Stomach (tissue), 8 donors: ENCODE measurements at regions not wholly inside any gene's neighbourhood (a gene's known extent, or its start where the extent isn't known, plus 50 kb on each side); places are given as distances from the start of the nearest gene placed in this dataset.

Experiments used
- DNase-seq, 2 donors: peaks; one replicate each; pipeline versions ENCODE4 v3.0.0 to v3.0.0-alpha.2; 2013 to 2019
- H3K27ac ChIP-seq, 5 donors: fragments of 200-600 bp in 4 of 5; sonication (generic) in 4 of 5; one replicate each; pipeline ENCODE4 v1.5.1; 2013 to 2019; ENCODE audit warnings: mild to moderate bottlenecking in 1 of 5, moderate library complexity in 1 of 5
- H3K27me3 ChIP-seq, 3 donors: fragments of 200-600 bp; sonication (generic); one replicate each; pipeline ENCODE4 v1.5.1; 2017 to 2019; ENCODE audit warnings: mixed run types in 1 of 3
- H3K36me3 ChIP-seq, 4 donors: fragments of 200-600 bp; sonication (generic); 1 replicate in 3 of 4; 2 replicates in 1 of 4; pipeline ENCODE4 v1.5.1; 2016 to 2019
- H3K4me1 ChIP-seq, 4 donors: fragments of 200-600 bp; sonication (generic); one replicate each; pipeline ENCODE4 v1.5.1; 2016 to 2019
- H3K4me3 ChIP-seq, 4 donors: fragments of 200-600 bp; sonication (generic) in 3 of 4; one replicate each; pipeline ENCODE4 v1.5.1; 2016 to 2019; ENCODE audit warnings: mild to moderate bottlenecking in 1 of 4
- H3K9me3 ChIP-seq, 4 donors: fragments of 200-600 bp; sonication (generic); one replicate each; pipeline ENCODE4 v1.5.1; 2016 to 2019
- EP300 ChIP-seq: sonication (generic); formaldehyde crosslinking; IDR thresholded peaks from one replicate; pipeline ENCODE4 v1.6.1; 2017; ENCODE audit warnings: antibody characterized with exemption
- POLR2A ChIP-seq, 4 donors: fragments of 450-650 bp; IDR thresholded peaks; one replicate each; pipeline ENCODE4 v1.6.1; 2016; ENCODE audit warnings: antibody characterized with exemption in 4 of 4, control low read depth in 2 of 4, mild to moderate bottlenecking in 1 of 4, moderate library complexity in 1 of 4
- POLR2AphosphoS5 ChIP-seq, 3 donors: sonication (generic); formaldehyde crosslinking; IDR thresholded peaks; one replicate each; pipeline ENCODE4 v1.6.1; 2016; ENCODE audit warnings: antibody characterized with exemption in 3 of 3
- WGBS, 5 donors: extraction: QIAGEN DNeasy Blood & Tissue Kit in 3 of 5; methylation state at CpG; one replicate each; pipeline versions ENCODE4 v1.1.5 to v1.1.7; 2013 to 2018; 5-methylcytosine and 5-hydroxymethylcytosine counted together
- intact Hi-C: fragments of 100-400 bp; cut with DNase I; formaldehyde crosslinking; loops from one replicate; pipeline ENCODE4 v1.15.1; 2023; ENCODE audit warnings: low total_unique reads
- TF ChIP-seq, protein P1 (sequence below), 7 experiments: fragments of 450-650 bp in 4 of 7; fragments of 200-600 bp in 3 of 7; sonication (generic) in 3 of 7; IDR thresholded peaks; one replicate each; pipeline ENCODE4 v1.5.1; 2016 to 2019; ENCODE audit warnings: antibody characterized with exemption in 7 of 7, control low read depth in 2 of 7, mild to moderate bottlenecking in 1 of 7
- donor health status: healthy with polysubstance abuse.
- donor health status: Bipolar disorder and iron deficiency.
- donor health status: healthy.

DNA sequence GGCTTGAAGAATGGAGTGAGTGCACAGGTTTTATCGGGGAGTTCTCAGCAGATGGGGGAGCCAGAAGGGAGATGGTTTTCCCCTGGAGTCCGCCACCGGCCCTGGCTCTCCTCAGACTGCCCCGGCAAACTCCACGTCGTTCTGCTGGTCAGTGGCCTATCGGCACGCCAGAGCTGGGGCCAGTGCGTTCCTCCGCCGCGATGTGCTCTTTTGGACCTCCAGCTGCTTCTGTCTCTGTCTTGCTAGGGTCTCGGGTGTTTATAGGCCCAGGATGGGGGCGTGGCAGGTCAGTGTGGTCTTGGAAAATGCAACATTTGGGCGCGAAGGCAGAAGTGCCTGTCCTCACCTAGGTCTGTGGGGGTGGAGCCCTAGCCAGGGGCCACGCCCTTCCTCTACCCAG, 53.0 kb upstream of the ADTRP start:
- Histone ChIP-seq H3K4me1 (peaks cover 0 to 13% (median 9%) of the 10 kb centered on the region in 4 donors), H3K27ac (no peak overlapping the region), H3K4me3 (no peak overlapping the region), H3K36me3 (no peaks in the 10 kb centered on the region), H3K27me3 (no peaks in the 10 kb centered on the region), H3K9me3 (no peaks in the 10 kb centered on the region)
- TF ChIP-seq, protein P1, sequence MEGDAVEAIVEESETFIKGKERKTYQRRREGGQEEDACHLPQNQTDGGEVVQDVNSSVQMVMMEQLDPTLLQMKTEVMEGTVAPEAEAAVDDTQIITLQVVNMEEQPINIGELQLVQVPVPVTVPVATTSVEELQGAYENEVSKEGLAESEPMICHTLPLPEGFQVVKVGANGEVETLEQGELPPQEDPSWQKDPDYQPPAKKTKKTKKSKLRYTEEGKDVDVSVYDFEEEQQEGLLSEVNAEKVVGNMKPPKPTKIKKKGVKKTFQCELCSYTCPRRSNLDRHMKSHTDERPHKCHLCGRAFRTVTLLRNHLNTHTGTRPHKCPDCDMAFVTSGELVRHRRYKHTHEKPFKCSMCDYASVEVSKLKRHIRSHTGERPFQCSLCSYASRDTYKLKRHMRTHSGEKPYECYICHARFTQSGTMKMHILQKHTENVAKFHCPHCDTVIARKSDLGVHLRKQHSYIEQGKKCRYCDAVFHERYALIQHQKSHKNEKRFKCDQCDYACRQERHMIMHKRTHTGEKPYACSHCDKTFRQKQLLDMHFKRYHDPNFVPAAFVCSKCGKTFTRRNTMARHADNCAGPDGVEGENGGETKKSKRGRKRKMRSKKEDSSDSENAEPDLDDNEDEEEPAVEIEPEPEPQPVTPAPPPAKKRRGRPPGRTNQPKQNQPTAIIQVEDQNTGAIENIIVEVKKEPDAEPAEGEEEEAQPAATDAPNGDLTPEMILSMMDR (IDR thresholded peaks at IDR 0.05), result no peak
- TF ChIP-seq EP300, result no peak
- no peak for TF ChIP-seq POLR2AphosphoS5 (IDR thresholded peaks at IDR 0.05)
- no peak for TF ChIP-seq POLR2A (IDR thresholded peaks at IDR 0.05)
- no peak for DNase-seq
- intact Hi-C loops, result no loop called here
- 95 to 97% (median 96%) methylated on average over 17 of the region's 17 CpGs for WGBS, 5 donors

DNA sequence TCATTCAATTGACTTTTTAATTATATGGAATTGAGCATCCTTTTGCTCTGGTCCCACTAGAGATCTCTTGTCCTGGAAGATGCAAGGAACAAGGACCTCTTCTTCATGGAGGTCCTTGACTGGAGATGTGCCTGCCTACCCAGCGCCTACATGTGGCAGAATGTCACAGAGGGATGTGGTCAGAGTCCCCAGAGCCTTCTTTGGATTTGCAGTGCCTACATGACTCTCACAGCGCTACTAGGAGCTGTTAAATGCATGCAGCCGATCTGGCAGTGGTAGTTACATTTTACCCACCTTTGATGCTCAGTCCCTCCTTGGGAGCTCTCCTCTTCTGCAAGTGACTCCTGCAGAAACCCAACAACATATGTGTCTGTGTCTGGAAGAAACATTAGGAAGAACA, 51.9 kb upstream of the ADTRP start:
- DNase-seq, result no peak
- H3K4me1 ChIP-seq, result peaks cover 0 to 13% (median 9%) of the 10 kb centered on the region in 4 donors
- H3K9me3 ChIP-seq, result no peaks in the 10 kb centered on the region
- no peak for TF ChIP-seq POLR2A (IDR thresholded peaks at IDR 0.05)
- TF ChIP-seq POLR2AphosphoS5 (IDR thresholded peaks at IDR 0.05), result no peak
- no peak for TF ChIP-seq EP300
- TF ChIP-seq, protein P1 (IDR thresholded peaks at IDR 0.05), result no peak
- 86 to 95% (median 93%) methylated on average over 3 of the region's 3 CpGs for WGBS, 5 donors
- no peak overlapping the region for H3K4me3 ChIP-seq
- no peak overlapping the region for H3K27ac ChIP-seq
- H3K36me3 ChIP-seq, result no peaks in the 10 kb centered on the region
- intact Hi-C loops, result no loop called here
- H3K27me3 ChIP-seq, result no peaks in the 10 kb centered on the region

DNA sequence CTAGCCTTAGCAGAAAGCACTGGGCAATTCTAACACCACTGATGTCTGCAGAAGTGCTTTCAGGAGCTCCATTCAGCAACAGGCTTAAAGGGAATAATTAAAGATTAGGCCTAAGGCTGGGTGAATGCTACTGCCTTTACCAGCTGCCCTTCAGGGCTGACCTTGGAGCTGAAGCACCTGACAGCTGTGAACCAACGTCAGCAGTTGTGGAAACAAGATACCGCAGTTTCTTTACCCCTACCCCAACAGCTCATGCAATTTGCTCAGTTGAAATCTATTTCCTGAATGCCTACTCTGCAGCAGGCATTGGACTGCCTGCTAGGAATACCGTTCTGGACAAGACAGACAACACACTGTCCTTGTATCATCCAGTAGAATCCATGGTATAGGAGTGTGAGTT, 51.5 kb upstream of the ADTRP start:
- 32 to 72% (median 49%) methylated on average over 3 of the region's 3 CpGs for WGBS, 5 donors
- no peaks in the 10 kb centered on the region for H3K27me3 ChIP-seq
- no peaks in the 10 kb centered on the region for H3K36me3 ChIP-seq
- H3K27ac ChIP-seq, result no peak overlapping the region
- intact Hi-C loops, result no loop called here
- no peak for TF ChIP-seq POLR2AphosphoS5 (IDR thresholded peaks at IDR 0.05)
- TF ChIP-seq, protein P1 (IDR thresholded peaks at IDR 0.05), result no peak
- TF ChIP-seq EP300, result no peak
- no peak for TF ChIP-seq POLR2A (IDR thresholded peaks at IDR 0.05)
- peaks cover 0 to 11% (median 8%) of the 10 kb centered on the region in 4 donors for H3K4me1 ChIP-seq
- DNase-seq, result peak in 1 of 2 donors; percentile 59
- H3K9me3 ChIP-seq, result no peaks in the 10 kb centered on the region
- H3K4me3 ChIP-seq, result no peak overlapping the region

DNA sequence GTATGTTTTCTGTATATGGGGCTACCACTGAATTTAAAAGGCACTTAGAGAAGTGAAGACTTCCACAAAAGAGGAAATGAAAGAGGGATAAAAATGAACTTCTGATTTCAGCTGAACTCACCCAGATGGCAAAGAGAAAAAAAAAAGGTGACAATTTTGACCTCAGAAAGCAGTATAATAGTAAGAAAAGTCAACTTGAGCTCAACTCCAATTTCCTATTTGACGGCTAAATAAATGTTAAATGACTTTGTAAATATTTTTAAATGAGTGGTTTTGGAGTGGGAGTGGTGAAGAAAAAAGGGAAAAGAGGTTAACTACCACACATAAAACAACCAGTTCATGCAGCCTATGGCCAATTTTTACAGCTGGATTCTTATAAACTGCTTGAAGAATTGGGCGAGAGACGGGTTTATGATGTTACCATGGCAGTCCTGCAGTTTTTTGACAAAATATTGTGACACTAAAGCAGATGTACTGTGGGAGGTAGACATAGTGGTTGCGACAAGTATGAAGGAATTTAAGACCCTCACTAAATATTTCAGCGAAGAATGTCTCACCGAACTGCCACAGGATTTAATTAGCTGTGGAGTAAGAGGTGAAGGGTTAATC, 49.8 kb upstream of the ADTRP start:
- no peak for DNase-seq
- no peaks in the 10 kb centered on the region for H3K27me3 ChIP-seq
- H3K4me3 ChIP-seq, result no peak overlapping the region
- peaks cover 0 to 8% (median under 1%) of the 10 kb centered on the region in 4 donors for H3K4me1 ChIP-seq
- intact Hi-C loops, result no loop called here
- no peaks in the 10 kb centered on the region for H3K36me3 ChIP-seq
- TF ChIP-seq, protein P1 (IDR thresholded peaks at IDR 0.05), result no peak
- TF ChIP-seq POLR2A (IDR thresholded peaks at IDR 0.05) (no peak), POLR2AphosphoS5 (IDR thresholded peaks at IDR 0.05) (no peak), EP300 (no peak)
- 65 to 76% (median 75%) methylated on average over 6 of the region's 6 CpGs for WGBS, 5 donors
- H3K27ac ChIP-seq, result no peak overlapping the region
- no peaks in the 10 kb centered on the region for H3K9me3 ChIP-seq
